NCI-H1092 (cell line): ENCODE measurements at regions not wholly inside any gene's neighbourhood (a gene's known extent, or its start where the extent isn't known, plus 50 kb on each side); places are given as distances from the start of the nearest gene placed in this dataset.

Source experiments
- DNase-seq: peaks from one replicate; lab custom pipeline; 2025; lab: John Stamatoyannopoulos, UW

GRCh38 chr11:81892770-81893635, 840.7 kb downstream of the FAM181B start:
- no peak for DNase-seq

- DNase-seq = no peak
These were observed 845.3 kb downstream of the FAM181B start for GRCh38 chr11:81888391-81888790.

GRCh38 chr11:81887671-81888070, 846.0 kb downstream of the FAM181B start:
- DNase-seq = no peak

- DNase-seq = no peak
These were observed 847.1 kb downstream of the FAM181B start for GRCh38 chr11:81886406-81887075.

- DNase-seq = no peak
These were observed 859.0 kb downstream of the FAM181B start for GRCh38 chr11:81874635-81875034.

GRCh38 chr11:81870815-81871214, 862.8 kb downstream of the FAM181B start:
- DNase-seq = no peak

GRCh38 chr11:81870066-81870412, 863.6 kb downstream of the FAM181B start:
- DNase-seq = no peak

GRCh38 chr11:81869351-81870065, 864.2 kb downstream of the FAM181B start:
- no peak for DNase-seq

GRCh38 chr11:81866896-81867295, 866.8 kb downstream of the FAM181B start:
- DNase-seq = no peak

- DNase-seq = no peak
These were observed 876.3 kb downstream of the FAM181B start for GRCh38 chr11:81857386-81857785.

- DNase-seq = no peak
These were observed 879.9 kb downstream of the FAM181B start for GRCh38 chr11:81853791-81854190.

GRCh38 chr11:81852896-81853295, 880.8 kb downstream of the FAM181B start:
- no peak for DNase-seq

GRCh38 chr11:81840380-81840779, 893.3 kb downstream of the FAM181B start:
- DNase-seq = no peak

- no peak for DNase-seq
These were observed 893.7 kb downstream of the FAM181B start for GRCh38 chr11:81839976-81840375.

- no peak for DNase-seq
These were observed 894.6 kb downstream of the FAM181B start for GRCh38 chr11:81839016-81839415.

- no peak for DNase-seq
These were observed 903.7 kb downstream of the FAM181B start for GRCh38 chr11:81829976-81830375.

GRCh38 chr11:81825346-81825745, 908.3 kb downstream of the FAM181B start:
- no peak for DNase-seq

GRCh38 chr11:81819462-81819861, 914.2 kb downstream of the FAM181B start:
- DNase-seq = no peak

- DNase-seq = no peak
These were observed 928.8 kb downstream of the FAM181B start for GRCh38 chr11:81804858-81805257.

- DNase-seq = no peak
These were observed 931.1 kb downstream of the FAM181B start for GRCh38 chr11:81802591-81802990.

GRCh38 chr11:81792416-81792815, 941.2 kb downstream of the FAM181B start:
- no peak for DNase-seq

- no peak for DNase-seq
These were observed 946.0 kb downstream of the FAM181B start for GRCh38 chr11:81787584-81788049.

- no peak for DNase-seq
These were observed 961.5 kb downstream of the FAM181B start for GRCh38 chr11:81772166-81772565.
